Mesothelial cell of epicardium (in vitro differentiated cells): ENCODE measurements at regions not wholly inside any gene's neighbourhood (a gene's known extent, or its start where the extent isn't known, plus 50 kb on each side); places are given as distances from the start of the nearest gene placed in this dataset.

ENCODE experiments used
- DNase-seq, 2 experiments: peaks; one replicate each; pipeline ENCODE4 v3.0.0; 2021; ENCODE audit warnings: low spot score in 2 of 2; ENCODE audit not compliant: unreplicated experiment in 2 of 2
- H3K27ac Mint-ChIP-seq: 2 replicates; pipeline ENCODE4 v1.8.0; 2021; ENCODE audit warnings: mixed read lengths
- H3K27me3 Mint-ChIP-seq: 2 replicates; pipeline ENCODE4 v1.8.0; 2021; ENCODE audit warnings: low read depth, mixed read lengths
- H3K36me3 Mint-ChIP-seq: 2 replicates; pipeline ENCODE4 v1.8.0; 2021; ENCODE audit warnings: mixed read lengths
- H3K4me1 Mint-ChIP-seq: 2 replicates; pipeline ENCODE4 v1.8.0; 2021; ENCODE audit warnings: mixed read lengths
- H3K4me3 Mint-ChIP-seq: 2 replicates; pipeline ENCODE4 v1.8.0; 2021; ENCODE audit warnings: mild to moderate bottlenecking, moderate library complexity, mixed read lengths
- H3K9me3 Mint-ChIP-seq: 2 replicates; pipeline ENCODE4 v1.8.0; 2021; ENCODE audit warnings: mixed read lengths
- TF ChIP-seq, protein P1 (sequence below): fragments of 200-600 bp; sonication (generic); IDR thresholded peaks from one replicate; pipeline ENCODE4 v1.5.0; 2021; ENCODE audit warnings: antibody characterized with exemption; ENCODE audit not compliant: unreplicated experiment

DNA sequence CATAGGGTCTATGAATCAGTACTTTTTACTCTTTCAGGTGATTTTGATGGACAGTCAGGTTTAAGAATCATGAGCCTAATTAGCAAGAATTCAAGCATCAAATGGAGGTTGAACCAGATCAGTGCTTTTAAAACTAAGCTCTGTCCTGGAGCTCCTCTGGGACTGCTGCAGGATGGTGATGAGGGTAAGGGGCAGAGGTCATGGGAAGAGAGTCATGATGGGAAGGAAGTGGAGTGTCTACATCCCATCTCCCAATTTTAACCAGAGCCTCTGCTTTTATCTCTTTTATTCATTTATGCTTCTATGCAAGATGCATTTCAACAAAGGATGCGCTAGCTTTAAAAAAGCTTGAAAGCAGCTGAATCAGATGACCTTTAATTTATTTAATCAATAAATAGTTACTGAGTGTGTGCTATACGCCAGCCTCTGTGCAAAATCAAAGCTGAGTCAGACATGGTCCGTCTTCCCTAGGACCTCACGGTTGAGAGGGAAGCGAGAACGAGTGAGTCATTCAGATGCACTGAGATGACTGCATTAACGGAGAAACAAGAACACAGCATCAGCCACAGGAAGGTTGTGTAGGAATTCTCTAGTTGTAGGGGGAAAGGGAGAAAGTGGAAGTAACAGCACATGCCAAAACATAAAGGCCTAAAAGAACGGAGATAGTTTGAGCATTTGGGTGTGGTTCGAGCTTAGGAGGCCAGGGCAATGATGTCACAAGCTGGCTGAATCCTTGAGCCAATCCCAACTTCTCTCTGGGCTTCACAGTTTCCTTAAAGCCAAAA is 441.6 kb upstream of the BRINP1 start:
- TF ChIP-seq, protein P1, sequence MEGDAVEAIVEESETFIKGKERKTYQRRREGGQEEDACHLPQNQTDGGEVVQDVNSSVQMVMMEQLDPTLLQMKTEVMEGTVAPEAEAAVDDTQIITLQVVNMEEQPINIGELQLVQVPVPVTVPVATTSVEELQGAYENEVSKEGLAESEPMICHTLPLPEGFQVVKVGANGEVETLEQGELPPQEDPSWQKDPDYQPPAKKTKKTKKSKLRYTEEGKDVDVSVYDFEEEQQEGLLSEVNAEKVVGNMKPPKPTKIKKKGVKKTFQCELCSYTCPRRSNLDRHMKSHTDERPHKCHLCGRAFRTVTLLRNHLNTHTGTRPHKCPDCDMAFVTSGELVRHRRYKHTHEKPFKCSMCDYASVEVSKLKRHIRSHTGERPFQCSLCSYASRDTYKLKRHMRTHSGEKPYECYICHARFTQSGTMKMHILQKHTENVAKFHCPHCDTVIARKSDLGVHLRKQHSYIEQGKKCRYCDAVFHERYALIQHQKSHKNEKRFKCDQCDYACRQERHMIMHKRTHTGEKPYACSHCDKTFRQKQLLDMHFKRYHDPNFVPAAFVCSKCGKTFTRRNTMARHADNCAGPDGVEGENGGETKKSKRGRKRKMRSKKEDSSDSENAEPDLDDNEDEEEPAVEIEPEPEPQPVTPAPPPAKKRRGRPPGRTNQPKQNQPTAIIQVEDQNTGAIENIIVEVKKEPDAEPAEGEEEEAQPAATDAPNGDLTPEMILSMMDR: no peak
- Mint-ChIP-seq H3K27me3 (peaks cover 17% of the 10 kb centered on the region), H3K9me3 (no peaks in the 10 kb centered on the region), H3K4me3 (no peak overlapping the region), H3K36me3 (no peaks in the 10 kb centered on the region), H3K27ac (no peak overlapping the region), H3K4me1 (peaks cover 7% of the 10 kb centered on the region)
- DNase-seq: no peak

DNA sequence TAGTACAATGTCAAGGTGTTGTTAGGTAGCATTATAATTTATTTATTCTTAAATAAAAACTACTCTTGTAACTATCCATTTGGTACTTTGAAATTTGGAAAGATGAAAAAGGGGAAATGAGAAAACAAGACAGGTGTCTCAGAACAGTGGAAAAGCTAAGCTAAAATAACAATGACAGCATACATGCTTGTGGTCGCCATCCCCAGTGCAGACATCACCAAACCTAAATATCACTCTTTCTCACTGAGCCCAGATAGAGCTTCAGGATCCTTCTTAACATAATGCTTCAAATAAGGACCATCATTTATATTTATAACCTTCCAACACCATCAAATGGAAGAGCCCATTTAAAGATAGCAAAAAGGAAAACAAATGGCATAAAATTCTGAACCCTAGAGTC is 434.4 kb upstream of the BRINP1 start:
- no peak overlapping the region for H3K4me3 Mint-ChIP-seq
- TF ChIP-seq, protein P1: no peak
- H3K4me1 Mint-ChIP-seq: peaks cover 21% of the 10 kb centered on the region
- DNase-seq: no peak
- H3K9me3 Mint-ChIP-seq: peaks cover 7% of the 10 kb centered on the region
- H3K27ac Mint-ChIP-seq: no peak overlapping the region
- H3K36me3 Mint-ChIP-seq: no peaks in the 10 kb centered on the region
- H3K27me3 Mint-ChIP-seq: peaks cover 9% of the 10 kb centered on the region

DNA sequence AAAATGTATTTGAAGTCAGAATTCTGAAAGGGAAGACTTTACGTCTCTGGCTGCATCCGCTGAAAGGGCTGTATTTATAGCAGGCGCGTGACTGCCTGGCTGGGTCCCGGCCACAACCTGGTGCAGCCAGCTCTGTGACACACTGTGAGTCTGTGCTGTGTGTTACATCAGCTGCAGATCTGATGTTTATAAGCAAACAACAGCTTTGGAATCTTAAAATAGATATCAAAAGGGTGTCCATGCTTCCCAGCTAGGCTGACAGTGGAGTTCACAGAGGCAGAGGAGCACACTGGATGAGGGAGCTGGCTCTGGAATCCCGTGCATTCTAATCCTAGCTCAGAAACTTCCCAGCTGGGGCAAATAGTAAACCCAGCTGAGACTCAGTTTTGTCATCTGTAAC is 433.4 kb upstream of the BRINP1 start:
- Mint-ChIP-seq H3K9me3 (peaks cover 7% of the 10 kb centered on the region), H3K27me3 (peaks cover 8% of the 10 kb centered on the region), H3K4me1 (peaks cover 21% of the 10 kb centered on the region), H3K27ac (peak overlapping the region; percentile 84), H3K4me3 (no peak overlapping the region), H3K36me3 (no peaks in the 10 kb centered on the region)
- TF ChIP-seq, protein P1: no peak
- peak in 1 of 2 experiments; percentile 44 for DNase-seq

DNA sequence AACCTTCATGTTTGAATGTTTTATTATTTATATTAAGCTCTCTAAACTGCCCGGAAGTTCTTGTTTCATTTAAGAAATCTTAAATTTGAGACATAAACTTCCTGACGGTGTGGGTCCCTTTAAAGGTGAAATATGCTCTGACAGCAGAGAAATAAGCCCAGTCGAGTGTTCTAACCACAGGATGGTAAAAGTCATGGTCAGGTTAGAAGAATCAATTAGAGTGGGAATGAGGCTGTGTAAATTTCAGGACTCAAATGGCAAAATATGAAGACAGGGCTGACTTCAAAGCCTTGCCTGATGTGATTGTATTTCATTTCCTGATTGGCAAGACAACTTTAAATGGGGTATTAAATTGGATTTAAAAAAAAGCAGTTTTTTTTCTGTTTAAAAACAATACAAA is 432.9 kb upstream of the BRINP1 start:
- TF ChIP-seq, protein P1: no peak
- no peak overlapping the region for H3K4me3 Mint-ChIP-seq

DNA sequence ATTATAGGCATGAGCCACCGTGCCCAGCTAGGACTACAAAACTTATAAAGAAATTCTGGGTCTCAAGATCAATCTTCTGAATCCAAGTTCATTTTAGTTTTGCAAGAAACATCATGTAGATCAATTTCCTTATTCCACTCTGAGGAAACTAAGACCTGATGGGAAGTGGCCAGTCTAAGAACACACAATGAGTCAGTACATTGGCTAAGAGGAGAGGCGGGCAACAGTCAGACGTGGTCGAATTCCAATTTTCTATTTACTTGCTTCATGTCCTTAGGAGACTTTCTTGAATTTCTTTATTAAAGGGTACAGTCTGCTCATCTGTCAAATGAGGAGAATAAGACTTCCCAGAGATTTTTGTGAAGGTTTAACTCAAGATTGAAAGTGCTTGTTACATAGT is 432.1 kb upstream of the BRINP1 start:
- Mint-ChIP-seq H3K36me3 (no peaks in the 10 kb centered on the region), H3K4me1 (peaks cover 21% of the 10 kb centered on the region), H3K27ac (no peak overlapping the region), H3K9me3 (peaks cover 7% of the 10 kb centered on the region), H3K4me3 (no peak overlapping the region), H3K27me3 (peaks cover 7% of the 10 kb centered on the region)
- DNase-seq: no peak
- TF ChIP-seq, protein P1: no peak

More for the DNA sequence above, 432.9 kb upstream of the BRINP1 start:
- H3K9me3 Mint-ChIP-seq: peaks cover 7% of the 10 kb centered on the region
- no peak for DNase-seq
- H3K27ac Mint-ChIP-seq: peak overlapping the region; percentile 84
- H3K4me1 Mint-ChIP-seq: peaks cover 21% of the 10 kb centered on the region
- peaks cover 8% of the 10 kb centered on the region for H3K27me3 Mint-ChIP-seq
- H3K36me3 Mint-ChIP-seq: no peaks in the 10 kb centered on the region
